DMS53 treated with DMSO at 0.1 percent for 48 hours (cell line): ENCODE measurements at regions not wholly inside any gene's neighbourhood (a gene's known extent, or its start where the extent isn't known, plus 50 kb on each side); places are given as distances from the start of the nearest gene placed in this dataset.
"Not testable (repeated sequence)": the region's sequence is repeated elsewhere in the genome, so short reads cannot be mapped to it uniquely, and the experiment has no call there.

Experiments
- DNase-seq: peaks from one replicate; lab custom pipeline; 2025; ENCODE audit not compliant: unreplicated experiment; lab: John Stamatoyannopoulos, UW

GRCh38 chrX:56125946-56126345, 106.2 kb upstream of the KLF8 start:
- no peak for DNase-seq

DNA sequence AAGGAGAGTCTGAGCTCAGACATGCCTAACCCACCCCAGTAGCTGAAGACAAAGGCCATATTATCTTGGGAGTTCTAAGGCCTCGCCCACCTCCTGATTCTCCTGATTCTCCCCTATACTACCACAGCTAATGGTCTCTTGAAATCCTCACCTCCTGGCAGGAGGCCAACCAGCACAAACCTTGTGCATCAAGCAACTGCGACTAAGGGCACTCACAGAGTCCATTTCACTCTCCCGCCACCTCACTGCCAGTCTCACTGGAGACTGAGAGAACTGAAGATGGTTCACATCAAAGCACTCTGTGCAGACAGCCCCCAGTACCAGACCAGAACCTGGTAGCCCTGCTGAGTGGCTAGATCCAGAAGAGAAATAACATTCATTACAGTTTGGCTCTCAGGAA, 102.1 kb upstream of the KLF8 start:
- no peak for DNase-seq

- no peak for DNase-seq
Measured at GRCh38 chrX:56130436-56130835, 101.7 kb upstream of the KLF8 start.

DNA sequence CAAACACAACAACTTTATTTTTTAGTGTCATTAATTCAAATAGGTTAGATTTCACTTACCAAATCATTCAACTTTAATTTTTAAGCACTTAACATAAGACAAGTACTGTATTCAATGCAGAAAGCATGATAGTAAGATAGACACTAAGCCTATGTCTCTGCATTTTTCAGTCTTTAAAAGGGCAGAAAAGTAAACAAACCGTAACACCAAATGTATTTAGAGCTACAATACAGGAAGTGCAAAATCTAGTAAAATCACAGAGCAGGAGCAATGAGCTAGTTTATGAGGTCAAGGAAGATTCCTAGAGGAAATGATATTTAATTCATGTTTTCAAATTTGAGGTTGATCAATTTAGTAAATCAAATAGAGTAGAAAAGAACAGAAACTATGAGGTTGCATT, 68.0 kb upstream of the KLF8 start:
- not testable (repeated sequence) for DNase-seq
